ENCODE measurements at regions not wholly inside any gene's neighbourhood (a gene's known extent, or its start where the extent isn't known, plus 50 kb on each side); places are given as distances from the start of the nearest gene placed in this dataset.

GRCh38 chr2:125267683-125268082, 1242.6 kb downstream of the CNTNAP5 start:
- TF ChIP-seq CTCF (IDR thresholded peaks at IDR 0.05) (no peak), ZFX (IDR thresholded peaks at IDR 0.05; ENCODE audit: borderline replicate concordance) (no peak)

Data from 22Rv1 (cell line).